Eye (tissue), 1 donor: ENCODE measurements at regions not wholly inside any gene's neighbourhood (a gene's known extent, or its start where the extent isn't known, plus 50 kb on each side); places are given as distances from the start of the nearest gene placed in this dataset.

Source experiments
- DNase-seq: peaks from one replicate; pipeline ENCODE4 v3.0.0-alpha.2; 2015

DNA sequence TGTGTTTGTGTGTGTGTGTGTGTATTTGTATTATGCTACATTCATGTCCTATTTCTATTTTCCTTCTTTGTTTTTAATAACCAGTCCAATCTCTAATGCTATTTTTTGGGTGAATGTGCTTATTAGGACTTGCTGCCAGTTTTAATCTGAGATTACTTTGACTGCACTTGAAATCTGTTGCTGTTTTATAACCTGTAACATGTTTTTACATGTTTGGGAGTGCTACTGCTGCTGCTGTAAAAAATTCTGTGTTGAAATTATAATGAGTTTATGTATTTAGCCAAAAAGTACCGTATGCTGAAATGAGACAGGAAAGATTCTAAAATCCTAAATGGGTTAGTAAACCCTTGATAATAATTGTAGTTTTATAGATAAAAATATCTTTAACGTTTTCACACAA lies 104.7 kb upstream of the SSBP2 start:
- DNase-seq = peak; percentile 14

DNA sequence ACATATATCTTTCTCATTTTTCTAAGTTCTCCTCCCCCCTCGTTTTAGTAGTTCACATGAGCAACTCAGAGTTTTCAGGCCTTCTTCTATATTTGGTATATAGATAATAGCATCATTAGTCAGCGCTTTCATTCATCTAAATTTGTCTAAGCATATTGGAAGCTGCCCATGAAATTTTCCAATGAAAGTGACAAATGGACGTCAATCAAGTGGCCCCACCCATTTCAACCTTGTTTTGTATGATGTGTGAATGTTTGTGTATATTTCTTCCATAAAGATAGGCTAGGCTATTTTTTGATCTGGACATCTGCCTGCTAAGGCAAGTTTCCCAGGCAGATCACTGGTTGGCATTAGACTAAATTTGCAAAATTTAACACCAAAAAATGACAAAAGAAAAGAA lies 104.0 kb upstream of the SSBP2 start:
- peak; percentile 14 for DNase-seq

- DNase-seq = peak; percentile 24
Measured at GRCh38 chr5:81854485-81854884, 103.6 kb upstream of the SSBP2 start.

- no peak for DNase-seq
Measured at GRCh38 chr5:81853030-81853357, 102.1 kb upstream of the SSBP2 start.

DNA sequence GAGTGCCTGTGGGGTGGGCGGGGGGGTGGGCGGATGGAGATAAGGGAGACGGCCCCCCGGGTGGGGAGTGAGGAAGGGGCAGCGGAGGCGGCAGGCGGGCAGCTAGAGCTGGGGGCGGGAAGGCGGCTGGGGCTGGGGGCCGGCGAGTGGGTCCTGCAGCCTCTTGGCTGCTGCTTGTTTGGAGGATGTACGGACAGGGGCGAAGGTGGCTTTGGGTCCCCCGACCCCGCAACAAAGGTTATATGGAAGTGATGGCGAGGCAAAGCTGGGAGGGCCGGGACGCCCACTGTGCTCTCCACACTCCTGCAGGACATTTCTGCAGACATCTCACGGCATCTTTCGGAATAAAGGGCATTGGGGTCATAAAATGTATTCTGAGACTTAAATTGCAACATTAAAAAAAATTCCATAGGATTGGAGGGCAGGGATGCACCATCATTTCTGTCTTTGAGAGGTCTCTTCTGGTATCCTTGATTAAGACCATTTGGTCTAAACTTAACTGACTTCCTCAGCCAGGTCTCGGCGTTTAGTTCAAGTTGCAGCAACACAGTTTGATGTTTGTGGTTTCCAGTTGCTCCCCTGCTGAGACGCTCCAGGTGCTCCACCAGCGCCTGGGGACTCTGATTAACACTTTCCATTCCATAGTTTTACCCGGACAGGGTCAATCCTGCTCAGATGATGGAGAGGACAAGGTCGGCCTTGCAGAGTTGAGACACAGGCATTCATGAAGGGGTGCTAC lies 101.6 kb upstream of the SSBP2 start:
- peak; percentile 79 for DNase-seq

DNA sequence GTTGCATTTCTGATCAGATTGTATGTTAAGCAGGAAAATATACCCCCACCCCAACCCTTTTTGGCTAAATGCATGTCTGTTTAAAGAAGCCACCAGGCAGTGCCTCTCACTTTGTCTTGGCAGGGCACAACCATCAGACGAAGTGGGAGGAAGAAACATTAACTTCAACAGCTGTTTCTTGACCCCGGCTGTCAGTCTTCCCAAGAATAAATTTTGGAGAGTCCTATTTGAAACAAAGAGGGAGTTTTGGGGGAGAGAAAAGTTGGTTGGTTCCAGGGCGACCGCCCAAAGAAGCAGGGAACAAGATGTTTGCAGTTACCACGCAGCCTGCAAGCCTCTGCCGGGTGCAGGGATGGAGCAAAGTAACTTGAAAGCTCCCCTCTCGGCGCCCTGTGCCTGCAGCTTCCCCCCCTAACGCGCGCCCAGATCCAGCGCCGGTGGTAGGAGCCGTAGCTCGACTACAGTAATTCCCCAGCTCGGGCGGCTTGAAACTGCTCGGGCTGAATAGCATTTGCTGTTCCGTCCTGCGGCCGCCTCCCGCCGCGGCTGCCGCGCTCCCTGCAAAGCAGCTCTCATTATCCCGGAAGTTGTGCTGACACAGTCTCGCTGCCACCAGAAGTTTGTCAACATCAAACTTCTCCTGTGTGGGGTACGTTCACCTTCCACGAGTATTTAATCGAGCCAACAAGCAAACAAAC lies 100.7 kb upstream of the SSBP2 start:
- DNase-seq = peak; percentile 99

- peak; percentile 77 for DNase-seq
Measured at GRCh38 chr5:81850501-81851357, 99.8 kb upstream of the SSBP2 start.

DNA sequence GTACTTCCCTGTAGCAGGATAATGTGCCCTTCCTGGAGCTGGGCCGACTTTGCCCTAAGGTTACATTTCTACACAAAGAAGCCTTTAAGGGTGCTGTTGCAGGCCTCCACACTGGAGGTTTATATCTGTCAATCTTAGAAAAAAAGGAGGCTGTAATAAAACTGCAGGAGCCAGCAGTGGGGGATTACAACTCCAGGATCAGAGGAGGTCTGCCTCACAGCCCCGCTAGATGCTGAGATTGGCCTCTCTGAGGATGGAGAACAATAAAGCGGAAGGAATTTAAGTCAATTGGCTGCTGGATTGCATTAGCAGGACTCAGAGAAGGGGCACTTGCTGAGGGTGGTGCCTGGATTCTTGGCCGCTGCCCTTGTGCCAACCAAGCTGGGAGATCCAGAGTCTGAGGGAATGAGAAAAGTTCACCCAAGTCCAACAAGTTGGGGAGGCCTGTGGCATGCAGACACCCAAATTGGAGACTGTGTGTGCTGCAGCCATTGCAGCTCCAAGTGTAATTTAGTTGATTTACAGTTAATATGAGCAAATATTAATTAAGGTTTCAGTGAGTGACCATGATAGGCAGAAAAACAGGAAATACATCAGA lies 99.0 kb upstream of the SSBP2 start:
- peak; percentile 66 for DNase-seq

DNA sequence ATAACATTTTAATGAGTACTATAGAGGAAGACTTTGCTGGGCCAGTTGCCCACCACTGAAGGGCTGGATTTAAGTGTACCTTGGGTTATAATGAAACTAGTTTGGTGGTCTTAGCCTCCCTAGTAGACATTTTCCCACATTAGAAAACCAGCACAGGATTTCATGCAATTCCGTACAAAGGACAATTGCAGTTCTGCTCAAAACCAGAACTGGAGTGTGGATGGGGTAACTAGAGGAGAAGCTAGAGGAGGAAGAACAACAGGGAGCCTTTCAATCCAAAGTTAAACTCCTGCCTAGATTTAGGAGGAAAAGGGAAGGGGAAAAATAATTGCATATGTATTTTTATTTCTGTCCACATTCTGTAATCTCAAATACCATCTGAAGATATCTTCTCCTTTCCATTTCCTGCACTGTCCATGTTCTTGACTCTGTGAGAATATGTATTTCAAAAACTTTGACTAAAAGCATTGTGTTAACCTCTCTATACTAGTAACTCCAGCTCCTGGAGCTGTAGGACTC lies 97.5 kb upstream of the SSBP2 start:
- DNase-seq = peak; percentile 76

DNA sequence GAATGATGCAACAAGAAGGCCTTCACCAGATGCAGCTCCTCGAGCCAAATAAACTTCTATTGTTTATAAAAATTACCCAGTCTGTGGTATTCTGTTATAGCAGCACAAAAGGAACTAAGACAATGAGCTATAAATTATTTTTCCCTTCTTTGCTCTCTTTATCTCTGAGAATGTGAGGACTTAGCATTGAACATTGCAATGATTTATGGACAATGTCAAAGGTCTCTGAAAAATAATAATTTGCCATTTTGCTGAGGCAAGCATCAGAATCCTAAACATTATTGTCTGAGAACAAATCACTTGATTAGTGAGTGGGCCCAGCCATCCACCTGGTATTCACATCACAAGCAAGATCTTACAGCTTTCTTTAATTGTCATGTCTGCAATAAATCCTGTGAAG lies 95.4 kb upstream of the SSBP2 start:
- no peak for DNase-seq

- DNase-seq = no peak
Measured at GRCh38 chr5:81843845-81844244, 92.9 kb upstream of the SSBP2 start.

GRCh38 chr5:81842795-81843398 lies 92.0 kb upstream of the SSBP2 start:
- DNase-seq = peak; percentile 31

DNA sequence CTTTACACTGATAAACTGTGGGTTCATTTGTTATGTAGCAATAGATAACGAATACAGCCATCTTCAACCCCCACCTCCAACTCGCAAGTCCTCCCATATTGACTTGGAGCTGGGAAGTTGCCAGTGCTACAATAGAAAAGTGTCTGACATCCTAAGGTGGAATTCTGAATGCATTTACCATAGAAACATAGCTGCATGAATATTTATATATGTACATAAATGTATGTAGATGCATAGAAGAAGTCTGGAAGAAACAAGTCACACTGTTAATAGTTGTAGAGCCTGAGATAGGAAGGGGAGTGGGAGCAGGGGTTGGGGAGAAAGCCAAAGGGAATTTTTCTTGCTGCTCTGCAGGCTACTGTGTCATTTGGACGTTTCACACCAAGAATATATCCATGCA lies 88.1 kb upstream of the SSBP2 start:
- no peak for DNase-seq

GRCh38 chr5:81838307-81838906 lies 87.5 kb upstream of the SSBP2 start:
- DNase-seq = peak; percentile 41

GRCh38 chr5:81837667-81838306 lies 86.9 kb upstream of the SSBP2 start:
- no peak for DNase-seq

GRCh38 chr5:81835814-81836367 lies 85.0 kb upstream of the SSBP2 start:
- DNase-seq = peak; percentile 81

GRCh38 chr5:81834021-81834660 lies 83.2 kb upstream of the SSBP2 start:
- DNase-seq = no peak

GRCh38 chr5:81830596-81830995 lies 79.7 kb upstream of the SSBP2 start:
- no peak for DNase-seq

DNA sequence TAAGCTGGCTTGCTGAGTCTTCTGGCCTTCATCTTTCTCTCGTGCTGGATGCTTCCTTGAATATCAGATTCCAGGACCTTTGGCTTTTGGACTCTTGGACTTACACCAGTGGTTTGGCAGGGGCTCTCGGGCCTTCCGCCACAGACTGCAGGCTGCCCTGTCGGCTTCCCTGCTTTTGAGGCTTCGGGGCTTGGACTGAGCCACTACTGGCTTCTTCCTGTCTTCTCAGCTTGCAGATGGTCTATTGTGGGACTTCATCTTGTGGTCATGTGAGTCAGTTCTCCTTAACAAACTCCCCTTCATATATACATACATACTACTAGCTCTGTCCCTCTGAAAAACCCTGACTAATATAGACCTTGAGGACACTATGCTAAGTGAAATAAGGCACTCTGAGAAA lies 78.3 kb upstream of the SSBP2 start:
- no peak for DNase-seq

DNA sequence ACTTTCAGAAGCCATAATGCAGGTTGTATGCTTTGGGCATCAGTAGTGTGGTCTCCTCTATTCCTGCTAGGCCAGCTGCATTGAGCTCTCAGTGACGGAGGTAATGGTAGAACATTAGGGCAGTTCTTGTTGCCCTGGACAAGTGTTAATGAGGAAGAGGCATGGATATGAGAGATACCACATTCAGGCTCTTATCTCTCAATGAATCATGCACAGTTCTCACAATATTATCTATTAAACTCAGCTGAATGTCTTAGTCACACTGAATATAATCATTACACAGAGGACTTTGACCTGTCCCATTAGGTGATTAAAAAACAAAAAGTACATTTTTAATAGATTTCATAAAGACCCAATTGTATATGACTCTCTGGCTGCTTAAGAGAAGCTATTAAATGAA lies 76.6 kb upstream of the SSBP2 start:
- no peak for DNase-seq

DNA sequence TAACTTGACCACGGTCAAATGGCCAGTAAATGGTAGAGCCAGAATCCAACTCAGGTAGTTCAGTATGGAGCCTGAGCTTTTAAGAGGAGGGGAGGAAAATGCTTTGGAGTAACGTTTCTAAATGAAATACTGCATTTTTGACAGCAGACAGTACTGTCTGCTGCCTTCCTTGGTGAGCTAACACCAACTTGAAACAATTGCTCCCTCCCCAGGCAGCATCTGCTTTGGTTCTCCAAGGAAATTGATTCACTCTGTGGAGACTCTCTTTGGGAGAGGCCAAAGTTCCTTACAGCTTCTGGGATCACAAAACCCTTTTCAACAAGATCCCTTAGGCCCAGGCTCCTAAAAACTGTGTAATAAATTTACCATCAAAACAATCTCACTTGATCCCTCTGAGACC lies 75.2 kb upstream of the SSBP2 start:
- DNase-seq = no peak
